ENCODE measurements at regions not wholly inside any gene's neighbourhood (a gene's known extent, or its start where the extent isn't known, plus 50 kb on each side); places are given as distances from the start of the nearest gene placed in this dataset.
"Not testable (repeated sequence)": the region's sequence is repeated elsewhere in the genome, so short reads cannot be mapped to it uniquely, and the experiment has no call there.

DNA sequence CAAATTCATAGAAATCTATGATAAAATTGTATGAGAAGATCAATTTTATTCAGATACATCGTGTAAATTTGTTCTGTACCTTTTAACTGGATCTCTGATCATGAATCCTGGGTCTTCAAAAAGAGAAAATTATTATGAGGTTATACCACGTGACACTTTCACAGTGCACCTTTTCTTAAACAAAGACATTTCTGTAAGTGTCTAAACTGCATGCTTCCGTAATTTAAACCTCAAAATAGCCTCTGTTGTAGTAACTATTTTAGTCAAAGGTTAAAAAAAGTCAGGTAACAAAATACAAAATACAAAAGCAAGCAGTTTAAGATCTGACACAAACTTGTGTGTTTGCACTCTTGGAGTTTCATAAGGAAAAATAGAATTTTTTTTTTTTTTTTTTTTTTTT lies 171.3 kb downstream of the SPIN4 start:
- not testable (repeated sequence) for DNase-seq (ENCODE audit: low read depth)

DNA sequence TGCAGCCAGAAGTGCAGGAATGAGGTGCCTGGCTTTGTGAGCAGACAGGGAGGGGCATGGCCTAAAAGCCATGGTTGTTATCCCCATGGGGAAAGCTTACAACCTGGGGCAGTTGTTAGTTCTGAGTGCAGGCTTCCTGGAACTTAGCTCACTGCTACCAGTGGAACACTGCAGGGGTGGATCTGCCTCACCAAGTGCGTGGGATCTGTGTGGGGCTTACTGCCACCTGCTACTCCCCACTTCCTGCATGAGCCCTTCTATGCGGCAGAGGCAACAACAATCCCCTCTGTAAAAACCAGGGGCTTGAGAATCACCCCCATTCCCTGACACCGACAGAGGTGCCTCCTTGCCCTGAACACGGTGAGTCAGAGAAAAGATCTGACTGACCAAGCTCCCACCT lies 174.6 kb downstream of the SPIN4 start:
- DNase-seq (ENCODE audit: low read depth): not testable (repeated sequence)

- DNase-seq (ENCODE audit: low read depth): not testable (repeated sequence)
These were observed 177.1 kb downstream of the SPIN4 start for GRCh38 chrX:63173841-63174718.

DNA sequence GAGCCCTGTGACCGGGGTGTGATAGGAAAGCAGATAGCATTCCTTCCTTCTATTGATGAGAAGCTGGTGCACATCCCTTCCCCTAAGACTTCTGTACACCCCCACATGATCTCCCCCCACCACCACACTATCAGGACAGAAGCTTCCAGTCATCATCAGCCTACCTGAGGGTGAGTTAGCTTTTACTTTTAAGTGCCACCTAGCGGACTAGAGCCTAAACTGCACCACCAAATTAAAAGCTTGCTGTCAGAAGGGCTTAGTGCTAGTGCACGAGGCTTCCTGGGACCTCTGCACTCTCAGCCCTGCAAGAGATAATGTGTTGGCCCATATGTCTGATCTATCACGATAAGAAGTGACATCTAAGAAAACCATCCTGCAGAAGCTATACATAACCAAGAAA lies 181.7 kb downstream of the SPIN4 start:
- not testable (repeated sequence) for DNase-seq (ENCODE audit: low read depth)

DNA sequence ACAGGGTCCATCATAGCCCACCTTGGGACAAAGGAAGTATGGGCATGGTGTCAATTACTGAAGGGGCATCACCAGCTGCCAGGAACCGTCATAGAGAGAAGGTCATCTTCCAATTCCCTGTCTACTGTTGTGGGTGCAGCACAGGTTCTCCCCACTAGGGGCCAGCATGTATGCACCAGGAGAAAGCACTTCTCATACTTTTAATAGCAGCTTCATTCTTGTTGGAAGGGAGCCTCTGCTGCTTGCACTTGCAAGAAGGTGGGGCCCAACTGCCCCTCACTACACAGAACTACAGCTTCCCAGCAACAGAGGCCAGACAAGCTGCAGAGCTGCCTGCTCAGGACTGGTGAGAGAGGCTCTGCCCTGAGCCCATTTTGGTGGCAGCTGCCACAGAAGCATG lies 182.2 kb downstream of the SPIN4 start:
- not testable (repeated sequence) for DNase-seq (ENCODE audit: low read depth)

- not testable (repeated sequence) for DNase-seq (ENCODE audit: low read depth)
These were observed 184.1 kb downstream of the SPIN4 start for GRCh38 chrX:63167002-63167401.

- not testable (repeated sequence) for DNase-seq (ENCODE audit: low read depth)
These were observed 190.1 kb downstream of the SPIN4 start for GRCh38 chrX:63160994-63161393.

GRCh38 chrX:63160340-63160739 lies 190.8 kb downstream of the SPIN4 start:
- DNase-seq (ENCODE audit: low read depth): not testable (repeated sequence)

GRCh38 chrX:63145526-63145925 lies 205.6 kb downstream of the SPIN4 start:
- not testable (repeated sequence) for DNase-seq (ENCODE audit: low read depth)

DNA sequence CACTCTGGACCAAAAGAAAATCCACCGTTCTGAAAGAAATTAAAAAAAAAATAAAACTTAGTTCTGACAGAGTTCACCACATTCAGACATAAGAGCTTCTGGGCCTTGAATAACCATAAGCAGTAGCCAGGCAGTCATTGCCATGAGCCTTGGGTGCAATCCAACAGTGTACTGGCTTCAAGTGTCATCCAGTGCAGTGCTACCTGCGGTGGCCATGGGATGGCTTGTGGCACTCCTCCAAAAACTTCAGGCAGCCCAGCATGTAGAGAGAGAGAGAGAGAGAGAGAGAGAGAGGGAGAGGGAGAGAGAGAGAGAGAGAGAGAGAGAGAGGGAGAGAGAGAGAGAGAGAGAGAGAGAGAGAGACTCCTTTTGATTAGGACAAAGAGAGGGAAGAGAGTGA lies 208.5 kb downstream of the SPIN4 start:
- DNase-seq (ENCODE audit: low read depth): not testable (repeated sequence)

DNA sequence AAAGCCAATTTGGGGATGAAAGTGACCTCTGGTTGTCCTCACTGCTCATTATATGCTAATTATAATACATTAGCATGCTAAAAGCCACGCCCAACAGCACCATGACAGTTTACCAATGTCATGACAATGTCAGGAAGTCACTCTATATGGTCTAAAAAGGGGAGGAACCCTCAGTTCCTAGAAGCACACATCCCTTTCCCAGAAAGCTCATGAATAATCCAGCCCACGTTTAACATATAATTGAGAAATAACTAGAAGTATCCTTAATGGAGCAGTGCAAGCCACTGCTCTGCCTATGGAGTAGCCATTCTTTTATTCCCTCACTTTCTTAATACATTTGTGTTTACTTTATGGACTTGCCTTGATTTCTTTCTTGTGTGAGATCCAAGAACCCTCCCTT lies 215.3 kb downstream of the SPIN4 start:
- not testable (repeated sequence) for DNase-seq (ENCODE audit: low read depth)

GRCh38 chrX:63128509-63128908 lies 222.6 kb downstream of the SPIN4 start:
- no peak for DNase-seq (ENCODE audit: low read depth)

- DNase-seq (ENCODE audit: low read depth): no peak
These were observed 235.9 kb downstream of the SPIN4 start for GRCh38 chrX:63115196-63115595.

- DNase-seq (ENCODE audit: low read depth): no peak
These were observed 249.1 kb downstream of the SPIN4 start for GRCh38 chrX:63101879-63102620.

GRCh38 chrX:63058204-63058603 lies 292.9 kb downstream of the SPIN4 start:
- DNase-seq (ENCODE audit: low read depth): no peak

DNA sequence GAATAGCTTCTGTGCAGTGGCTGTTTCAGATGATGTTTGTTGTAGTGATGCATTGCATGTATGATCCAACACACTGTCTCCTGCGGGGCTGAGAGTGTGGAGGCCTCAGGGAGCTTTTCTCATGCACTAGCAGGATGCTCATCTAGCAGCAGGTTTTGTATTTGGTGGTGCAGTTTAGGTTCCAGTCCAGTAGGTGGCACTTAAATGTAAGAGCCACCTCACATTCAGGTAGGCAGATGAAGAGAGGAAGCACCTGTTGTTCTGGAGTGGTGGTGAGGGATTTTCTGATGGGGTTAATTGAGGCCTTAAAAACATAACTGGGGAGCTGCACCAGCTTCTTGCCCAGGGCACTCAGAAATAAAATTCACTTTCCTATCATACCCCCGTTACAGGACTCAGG lies 300.9 kb downstream of the SPIN4 start:
- DNase-seq (ENCODE audit: low read depth): no peak

DNA sequence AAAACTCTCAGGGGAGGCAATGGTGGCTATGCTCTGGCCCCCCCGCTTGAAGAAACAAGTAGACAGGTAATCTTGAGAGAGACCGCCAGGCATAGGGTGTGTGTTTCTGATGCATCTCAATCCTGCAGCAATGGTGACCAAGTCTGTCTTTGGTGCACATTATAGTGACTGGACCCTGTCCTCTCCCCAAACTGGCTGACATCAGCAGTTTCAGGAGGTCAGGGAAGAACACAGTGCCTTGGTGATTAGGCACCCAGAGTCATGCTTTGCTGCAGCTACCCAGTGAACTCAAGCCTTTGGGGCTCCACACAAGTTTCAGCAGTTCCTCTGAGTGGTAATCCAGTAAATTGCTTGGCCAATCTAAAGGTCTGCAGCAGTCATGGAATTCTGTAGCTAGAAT lies 318.3 kb downstream of the SPIN4 start:
- no peak for DNase-seq (ENCODE audit: low read depth)

GRCh38 chrX:63013549-63013948 lies 337.6 kb downstream of the SPIN4 start:
- no peak for DNase-seq (ENCODE audit: low read depth)

- no peak for DNase-seq (ENCODE audit: low read depth)
These were observed 338.6 kb downstream of the SPIN4 start for GRCh38 chrX:63012574-63012973.

- DNase-seq (ENCODE audit: low read depth): not testable (repeated sequence)
These were observed 350.9 kb downstream of the SPIN4 start for GRCh38 chrX:63000196-63000595.
